Left renal cortex interstitium (tissue), 4 donors: ENCODE measurements at regions not wholly inside any gene's neighbourhood (a gene's known extent, or its start where the extent isn't known, plus 50 kb on each side); places are given as distances from the start of the nearest gene placed in this dataset.
"Not testable (repeated sequence)": the region's sequence is repeated elsewhere in the genome, so short reads cannot be mapped to it uniquely, and the experiment has no call there.

Experiments used
- DNase-seq, 4 donors: peaks; one replicate each; pipeline ENCODE4 v3.0.0-alpha.2; 2013; ENCODE audit warnings: low read depth in 4 of 4, low spot score in 2 of 4, missing footprints in 1 of 4

GRCh38 chr11:112533682-112534081, 273.0 kb upstream of the PLET1 start:
- DNase-seq: no peak

- DNase-seq: no peak
These were observed 273.5 kb upstream of the PLET1 start for GRCh38 chr11:112534208-112534607.

GRCh38 chr11:112537026-112537425, 276.4 kb upstream of the PLET1 start:
- no peak for DNase-seq

- DNase-seq: no peak
These were observed 277.2 kb upstream of the PLET1 start for GRCh38 chr11:112537846-112538330.

- no peak for DNase-seq
These were observed 278.0 kb upstream of the PLET1 start for GRCh38 chr11:112538534-112539280.

GRCh38 chr11:112539281-112539555, 278.6 kb upstream of the PLET1 start:
- not testable (repeated sequence) for DNase-seq

GRCh38 chr11:112539741-112540140, 279.1 kb upstream of the PLET1 start:
- no peak for DNase-seq

- no peak for DNase-seq
These were observed 279.6 kb upstream of the PLET1 start for GRCh38 chr11:112540261-112540660.

GRCh38 chr11:112541140-112542046, 280.7 kb upstream of the PLET1 start:
- DNase-seq: no peak

GRCh38 chr11:112542479-112542878, 281.8 kb upstream of the PLET1 start:
- no peak for DNase-seq

GRCh38 chr11:112543390-112543789, 282.7 kb upstream of the PLET1 start:
- no peak for DNase-seq

GRCh38 chr11:112548641-112549040, 288.0 kb upstream of the PLET1 start:
- DNase-seq: no peak

- no peak for DNase-seq
These were observed 292.6 kb upstream of the PLET1 start for GRCh38 chr11:112553205-112553731.

GRCh38 chr11:112554586-112554985, 293.9 kb upstream of the PLET1 start:
- DNase-seq: no peak

- peak in 1 of 4 donors; percentile 37 for DNase-seq
These were observed 295.1 kb upstream of the PLET1 start for GRCh38 chr11:112555491-112556364.

GRCh38 chr11:112558691-112559090, 298.0 kb upstream of the PLET1 start:
- no peak for DNase-seq

GRCh38 chr11:112563808-112564207, 303.1 kb upstream of the PLET1 start:
- no peak for DNase-seq

- no peak for DNase-seq
These were observed 303.7 kb upstream of the PLET1 start for GRCh38 chr11:112564228-112564955.

- no peak for DNase-seq
These were observed 304.9 kb upstream of the PLET1 start for GRCh38 chr11:112565551-112565950.

- no peak for DNase-seq
These were observed 305.5 kb upstream of the PLET1 start for GRCh38 chr11:112566124-112566523.
